ENCODE measurements at regions not wholly inside any gene's neighbourhood (a gene's known extent, or its start where the extent isn't known, plus 50 kb on each side); places are given as distances from the start of the nearest gene placed in this dataset.

DNA sequence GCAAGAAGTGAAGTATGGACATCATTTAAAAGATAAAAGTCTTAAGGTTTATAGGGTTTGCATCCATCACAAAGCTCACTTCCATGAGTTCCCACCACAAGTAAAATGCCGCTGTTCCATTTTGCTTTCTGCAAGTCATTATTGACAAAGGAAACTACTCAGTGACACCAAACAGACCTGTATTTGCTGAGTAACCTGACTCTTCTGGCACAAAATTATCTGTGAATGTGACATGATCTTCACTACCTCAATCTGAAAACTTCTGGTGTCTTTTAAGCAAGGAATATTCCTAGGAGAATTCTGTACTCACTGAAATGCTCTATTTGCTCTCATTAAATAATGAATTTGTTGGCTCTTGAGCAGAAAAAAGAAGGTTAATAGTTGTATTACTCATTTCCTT, 1077.4 kb upstream of the ADGRL4 start:
- no peak overlapping the region for H3K27ac ChIP-seq (ENCODE audit: low read length)
- H3K4me3 ChIP-seq (ENCODE audit: low read length), result no peak overlapping the region
- H2AFZ ChIP-seq (ENCODE audit: low read depth, low read length), result no peak overlapping the region
- H3K36me3 ChIP-seq (ENCODE audit: insufficient read depth, low read length), result no peaks in the 10 kb centered on the region
- H3K27me3 ChIP-seq (ENCODE audit: insufficient read depth, low read depth, low read length), result no peaks in the 10 kb centered on the region
- no peak overlapping the region for H3K4me2 ChIP-seq (ENCODE audit: low read length)
- H3F3A ChIP-seq (ENCODE audit: insufficient read depth, low read length, poor library complexity, severe bottlenecking), result no peaks in the 10 kb centered on the region
- no peak for TF ChIP-seq EZH2 (IDR thresholded peaks at IDR 0.05; ENCODE audit: borderline replicate concordance, insufficient read depth, low read length, poor library complexity, severe bottlenecking)
- no peak for TF ChIP-seq EP300 (conservative IDR thresholded peaks at IDR 0.05; ENCODE audit: poor library complexity, severe bottlenecking)
- TF ChIP-seq, protein P1, sequence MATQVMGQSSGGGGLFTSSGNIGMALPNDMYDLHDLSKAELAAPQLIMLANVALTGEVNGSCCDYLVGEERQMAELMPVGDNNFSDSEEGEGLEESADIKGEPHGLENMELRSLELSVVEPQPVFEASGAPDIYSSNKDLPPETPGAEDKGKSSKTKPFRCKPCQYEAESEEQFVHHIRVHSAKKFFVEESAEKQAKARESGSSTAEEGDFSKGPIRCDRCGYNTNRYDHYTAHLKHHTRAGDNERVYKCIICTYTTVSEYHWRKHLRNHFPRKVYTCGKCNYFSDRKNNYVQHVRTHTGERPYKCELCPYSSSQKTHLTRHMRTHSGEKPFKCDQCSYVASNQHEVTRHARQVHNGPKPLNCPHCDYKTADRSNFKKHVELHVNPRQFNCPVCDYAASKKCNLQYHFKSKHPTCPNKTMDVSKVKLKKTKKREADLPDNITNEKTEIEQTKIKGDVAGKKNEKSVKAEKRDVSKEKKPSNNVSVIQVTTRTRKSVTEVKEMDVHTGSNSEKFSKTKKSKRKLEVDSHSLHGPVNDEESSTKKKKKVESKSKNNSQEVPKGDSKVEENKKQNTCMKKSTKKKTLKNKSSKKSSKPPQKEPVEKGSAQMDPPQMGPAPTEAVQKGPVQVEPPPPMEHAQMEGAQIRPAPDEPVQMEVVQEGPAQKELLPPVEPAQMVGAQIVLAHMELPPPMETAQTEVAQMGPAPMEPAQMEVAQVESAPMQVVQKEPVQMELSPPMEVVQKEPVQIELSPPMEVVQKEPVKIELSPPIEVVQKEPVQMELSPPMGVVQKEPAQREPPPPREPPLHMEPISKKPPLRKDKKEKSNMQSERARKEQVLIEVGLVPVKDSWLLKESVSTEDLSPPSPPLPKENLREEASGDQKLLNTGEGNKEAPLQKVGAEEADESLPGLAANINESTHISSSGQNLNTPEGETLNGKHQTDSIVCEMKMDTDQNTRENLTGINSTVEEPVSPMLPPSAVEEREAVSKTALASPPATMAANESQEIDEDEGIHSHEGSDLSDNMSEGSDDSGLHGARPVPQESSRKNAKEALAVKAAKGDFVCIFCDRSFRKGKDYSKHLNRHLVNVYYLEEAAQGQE (IDR thresholded peaks at IDR 0.05; ENCODE audit: borderline replicate concordance), result no peak
- no peaks in the 10 kb centered on the region for H3K9me2 ChIP-seq (ENCODE audit: insufficient read depth, low read length)
- H3K79me2 ChIP-seq (replicated peaks; ENCODE audit: insufficient read depth, low read length), result no peaks in the 10 kb centered on the region
- H3K9ac ChIP-seq (ENCODE audit: low read length), result no peak overlapping the region
- H3K9me3 ChIP-seq (ENCODE audit: low read length), result no peaks in the 10 kb centered on the region
- H4K20me1 ChIP-seq (ENCODE audit: insufficient read depth), result no peaks in the 10 kb centered on the region

- Histone ChIP-seq H3K9me3 (ENCODE audit: low read length) (no peaks in the 10 kb centered on the region), H2AFZ (ENCODE audit: low read depth, low read length) (no peak overlapping the region), H3K9me2 (ENCODE audit: insufficient read depth, low read length) (no peaks in the 10 kb centered on the region), H3K9ac (ENCODE audit: low read length) (no peak overlapping the region), H3K79me2 (replicated peaks; ENCODE audit: insufficient read depth, low read length) (no peaks in the 10 kb centered on the region), H3K4me3 (ENCODE audit: low read length) (no peak overlapping the region), H3F3A (ENCODE audit: insufficient read depth, low read length, poor library complexity, severe bottlenecking) (no peaks in the 10 kb centered on the region), H3K27ac (ENCODE audit: low read length) (peak overlapping the region; percentile 70), H3K4me2 (ENCODE audit: low read length) (no peak overlapping the region), H3K27me3 (ENCODE audit: insufficient read depth, low read depth, low read length) (no peaks in the 10 kb centered on the region), H4K20me1 (ENCODE audit: insufficient read depth) (no peaks in the 10 kb centered on the region), H3K36me3 (ENCODE audit: insufficient read depth, low read length) (no peaks in the 10 kb centered on the region)
- peak; percentile 66 for TF ChIP-seq POLR2AphosphoS5 (IDR thresholded peaks at IDR 0.05)
- TF ChIP-seq CTCF (IDR thresholded peaks at IDR 0.05; ENCODE audit: poor library complexity, severe bottlenecking), result no peak
- TF ChIP-seq, protein P1 (IDR thresholded peaks at IDR 0.05; ENCODE audit: borderline replicate concordance), result peak; percentile 34
- TF ChIP-seq SMC3 (conservative IDR thresholded peaks at IDR 0.05; ENCODE audit: poor library complexity), result no peak
- no peak for TF ChIP-seq RAD21 (conservative IDR thresholded peaks at IDR 0.05)
- TF ChIP-seq EP300 (conservative IDR thresholded peaks at IDR 0.05; ENCODE audit: poor library complexity, severe bottlenecking), result peak; percentile 97
- TF ChIP-seq TAF1 (IDR thresholded peaks at IDR 0.05; ENCODE audit: low read depth), result no peak
- TF ChIP-seq EZH2 (IDR thresholded peaks at IDR 0.05; ENCODE audit: borderline replicate concordance, insufficient read depth, low read length, poor library complexity, severe bottlenecking), result no peak
These were observed 1069.9 kb upstream of the ADGRL4 start for GRCh38 chr1:80076469-80076868.

Data from neural cell (in vitro differentiated cells).